GM13977 (cell line): ENCODE measurements at regions not wholly inside any gene's neighbourhood (a gene's known extent, or its start where the extent isn't known, plus 50 kb on each side); places are given as distances from the start of the nearest gene placed in this dataset.
"Not testable (repeated sequence)": the region's sequence is repeated elsewhere in the genome, so short reads cannot be mapped to it uniquely, and the experiment has no call there.

Source experiments
- DNase-seq: peaks from one replicate; pipeline ENCODE4 v3.0.0; 2012; ENCODE audit warnings: low spot score
- CTCF ChIP-seq: IDR thresholded peaks from 2 replicates; pipeline ENCODE4 v1.5.1; 2012; ENCODE audit warnings: mild to moderate bottlenecking, control low read depth; ENCODE audit not compliant: insufficient read depth; ENCODE audit errors: extremely low read depth, missing control alignments
- in situ Hi-C: fragments of 300-500 bp; cut with MboI; formaldehyde crosslinking; loops from one replicate; pipeline ENCODE4 v1.12.0; 2022; ENCODE audit warnings: low sequenced_read_pairs, low pct_unique_long_range_greater_than_20kb, mixed read lengths, inconsistent platforms; ENCODE audit not compliant: unreplicated experiment

GRCh38 chr3:145649368-145649887, 511.6 kb downstream of the PLOD2 start:
- no peak for TF ChIP-seq CTCF
- in situ Hi-C loops, result no loop called here

GRCh38 chr3:145650170-145650569, 510.8 kb downstream of the PLOD2 start:
- no peak for DNase-seq
- TF ChIP-seq CTCF, result no peak
- in situ Hi-C loops, result no loop called here

More at GRCh38 chr3:145649368-145649887, 511.6 kb downstream of the PLOD2 start:
- DNase-seq, result no peak

- TF ChIP-seq CTCF, result no peak
- in situ Hi-C loops, result no loop called here
- no peak for DNase-seq
Observed at GRCh38 chr3:145671121-145671520, 489.9 kb downstream of the PLOD2 start.

- TF ChIP-seq CTCF, result no peak
- in situ Hi-C loops, result no loop called here
Observed at GRCh38 chr3:145673838-145674237, 487.1 kb downstream of the PLOD2 start.

GRCh38 chr3:145678401-145678800, 482.6 kb downstream of the PLOD2 start:
- no peak for TF ChIP-seq CTCF
- in situ Hi-C loops, result no loop called here
- no peak for DNase-seq

More at GRCh38 chr3:145673838-145674237, 487.1 kb downstream of the PLOD2 start:
- no peak for DNase-seq

GRCh38 chr3:145681181-145681580, 479.8 kb downstream of the PLOD2 start:
- DNase-seq, result no peak
- no peak for TF ChIP-seq CTCF
- in situ Hi-C loops, result no loop called here

GRCh38 chr3:145687978-145688377, 473.0 kb downstream of the PLOD2 start:
- DNase-seq, in situ Hi-C loops: not testable (repeated sequence)
